ENCODE measurements at regions not wholly inside any gene's neighbourhood (a gene's known extent, or its start where the extent isn't known, plus 50 kb on each side); places are given as distances from the start of the nearest gene placed in this dataset.

GRCh38 chr14:71243697-71244096 is 336.4 kb downstream of the PCNX1 start:
- no peak for TF ChIP-seq EZH2 (IDR thresholded peaks at IDR 0.05; ENCODE audit: low read depth)
- TF ChIP-seq CTCF (conservative IDR thresholded peaks at IDR 0.05) = no peak

All from PC-9 (cell line).